T-cell (primary cell): ENCODE measurements at regions not wholly inside any gene's neighbourhood (a gene's known extent, or its start where the extent isn't known, plus 50 kb on each side); places are given as distances from the start of the nearest gene placed in this dataset.
A peak's percentile ranks its signal among the peaks of the same experiment; 100 is the strongest.

Source experiments
- ATAC-seq, 4 experiments: fragments of 200-7000 bp in 3 of 4; fragments of 150-1000 bp in 1 of 4; cut with Tn5 transposase; replicated peaks in 1 of 4; 1 replicate in 3 of 4; 2 replicates in 1 of 4; pipeline ENCODE4 v1.10.0; 2021; ENCODE audit warnings: moderate library complexity in 3 of 4, mild to moderate bottlenecking in 2 of 4, moderate number of reproducible peaks in 1 of 4
- CTCF ChIA-PET, 2 donors: fragments of 300-600 bp; sonication (Branson Sonifier 250); formaldehyde crosslinking; loops; one replicate each; lab custom pipeline; 2022; ENCODE audit warnings: antibody characterized with exemption in 2 of 2; lab: Charles Lee
- POLR2A ChIA-PET, 2 donors: fragments of 300-600 bp; sonication (Branson Sonifier 250); formaldehyde crosslinking; loops; one replicate each; lab custom pipeline; 2022; ENCODE audit warnings: antibody characterized with exemption in 2 of 2; lab: Charles Lee
- DNase-seq, 35 experiments: peaks; one replicate each; pipeline versions ENCODE4 v3.0.0 to v3.0.0-alpha.2; 2013 to 2023
- H3K27ac ChIP-seq: one replicate; pipeline ENCODE4 v1.5.1; 2013; ENCODE audit warnings: low read length
- H3K27me3 ChIP-seq, 2 experiments: replicated peaks in 1 of 2; 1 replicate in 1 of 2; 2 replicates in 1 of 2; pipeline versions ENCODE4 v1.6.1 to v1.7.0; 2013; ENCODE audit warnings: low read length in 1 of 2, mixed read lengths in 1 of 2; ENCODE audit not compliant: control insufficient read depth in 2 of 2, insufficient read depth in 2 of 2; ENCODE audit errors: extremely low read depth in 1 of 2
- H3K36me3 ChIP-seq, 2 donors: 1 replicate in 1 of 2; 2 replicates in 1 of 2; pipeline versions ENCODE4 v1.6.1 to v1.7.0; 2013; ENCODE audit warnings: low read length in 1 of 2; ENCODE audit not compliant: control insufficient read depth in 2 of 2, insufficient read depth in 1 of 2; ENCODE audit errors: extremely low read depth in 1 of 2
- H3K4me1 ChIP-seq, 2 experiments: 1 replicate in 1 of 2; 2 replicates in 1 of 2; pipeline versions ENCODE4 v1.6.1 to v1.7.0; 2013; ENCODE audit warnings: low read length in 2 of 2, mixed read lengths in 1 of 2; ENCODE audit not compliant: insufficient read depth in 2 of 2, control insufficient read depth in 1 of 2; ENCODE audit errors: extremely low read depth in 1 of 2
- H3K4me3 ChIP-seq, 2 donors: 1 replicate in 1 of 2; 2 replicates in 1 of 2; pipeline versions ENCODE4 v1.5.1 to v1.7.0; 2013; ENCODE audit warnings: mild to moderate bottlenecking in 2 of 2, low read length in 1 of 2, moderate library complexity in 1 of 2; ENCODE audit not compliant: control insufficient read depth in 1 of 2; ENCODE audit errors: extremely low read depth in 1 of 2
- H3K9me3 ChIP-seq: 2 replicates; pipeline ENCODE4 v1.7.0; 2013
- H3K27ac Mint-ChIP-seq, 2 donors: one replicate each; pipeline ENCODE4 v1.8.0; 2020 to 2021; ENCODE audit warnings: mild to moderate bottlenecking in 2 of 2, mixed read lengths in 2 of 2
- H3K27me3 Mint-ChIP-seq, 2 donors: one replicate each; pipeline ENCODE4 v1.8.0; 2021 to 2022; ENCODE audit warnings: mixed read lengths in 2 of 2
- H3K36me3 Mint-ChIP-seq: one replicate; pipeline ENCODE4 v1.8.0; 2021; ENCODE audit warnings: mixed read lengths
- H3K4me1 Mint-ChIP-seq, 3 donors: one replicate each; pipeline ENCODE4 v1.8.0; 2020 to 2022; ENCODE audit warnings: mixed read lengths in 3 of 3, mild to moderate bottlenecking in 1 of 3
- H3K4me3 Mint-ChIP-seq, 3 donors: one replicate each; pipeline ENCODE4 v1.8.0; 2020 to 2022; ENCODE audit warnings: mild to moderate bottlenecking in 3 of 3, mixed read lengths in 3 of 3, moderate library complexity in 3 of 3
- H3K9me3 Mint-ChIP-seq, 3 donors: one replicate each; pipeline ENCODE4 v1.8.0; 2020 to 2022; ENCODE audit warnings: mixed read lengths in 3 of 3
- WGBS: methylation state at CpG from one replicate; pipeline ENCODE4 v1.1.5; 2013; ENCODE audit warnings: missing lambda C conversion rate; ENCODE audit not compliant: insufficient coverage; 5-methylcytosine and 5-hydroxymethylcytosine counted together

DNA sequence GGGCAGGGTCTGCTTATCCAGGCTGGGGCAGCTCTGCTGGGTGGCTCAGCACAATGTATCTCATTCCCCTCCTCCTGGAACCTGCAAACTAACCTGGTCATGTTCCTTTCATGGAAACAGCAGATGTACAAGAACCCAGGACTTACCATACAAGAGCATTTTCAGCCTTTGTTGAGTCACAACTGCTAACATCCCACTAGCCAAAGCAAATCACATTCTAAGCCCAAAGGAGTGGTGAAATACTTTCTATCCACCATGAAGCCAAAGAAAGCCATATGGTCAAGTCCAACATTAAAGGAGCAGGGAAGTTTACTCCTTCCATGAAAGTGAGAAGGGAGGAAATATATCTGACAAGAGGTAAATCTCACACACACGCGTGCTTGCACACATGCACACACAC is 163.0 kb downstream of the IRS1 start:
- no peak for ATAC-seq
- POLR2A ChIA-PET, result no interaction called here
- no peaks in the 10 kb centered on the region for H3K36me3 Mint-ChIP-seq
- Histone ChIP-seq H3K9me3 (no peaks in the 10 kb centered on the region), H3K27me3 (peaks cover 0 to 5% of the 10 kb centered on the region in 2 experiments), H3K4me1 (no peaks in the 10 kb centered on the region), H3K4me3 (no peak overlapping the region), H3K36me3 (no peaks in the 10 kb centered on the region), H3K27ac (no peak overlapping the region)
- H3K27ac Mint-ChIP-seq, result no peak overlapping the region
- H3K27me3 Mint-ChIP-seq, result peaks cover 0 to under 1% of the 10 kb centered on the region in 2 donors
- H3K9me3 Mint-ChIP-seq, result peaks cover 0 to 10% (median 7%) of the 10 kb centered on the region in 3 donors
- CTCF ChIA-PET, result no interaction called here
- no CpG with 5 or more reads among the region's 2 CpGs for WGBS
- no peak for DNase-seq
- H3K4me1 Mint-ChIP-seq, result no peaks in the 10 kb centered on the region
- no peak overlapping the region for H3K4me3 Mint-ChIP-seq

- ChIA-PET POLR2A (no interaction called here), CTCF (no interaction called here)
- DNase-seq (no peak), ATAC-seq (no peak)
- no peak overlapping the region for H3K4me3 Mint-ChIP-seq
- Histone ChIP-seq H3K4me1 (no peaks in the 10 kb centered on the region), H3K9me3 (no peaks in the 10 kb centered on the region), H3K4me3 (no peak overlapping the region), H3K27me3 (peaks cover 0 to 2% of the 10 kb centered on the region in 2 experiments), H3K27ac (no peak overlapping the region), H3K36me3 (no peaks in the 10 kb centered on the region)
- H3K4me1 Mint-ChIP-seq, result no peaks in the 10 kb centered on the region
- peaks cover 2 to 3% of the 10 kb centered on the region in 2 donors for H3K27me3 Mint-ChIP-seq
- 29% methylated on average over 1 of the region's 4 CpGs for WGBS
- H3K27ac Mint-ChIP-seq, result no peak overlapping the region
- H3K9me3 Mint-ChIP-seq, result peaks cover 0 to 5% (median 0%) of the 10 kb centered on the region in 3 donors
- no peaks in the 10 kb centered on the region for H3K36me3 Mint-ChIP-seq
These were observed 164.5 kb downstream of the IRS1 start for GRCh38 chr2:226634943-226635604.

DNA sequence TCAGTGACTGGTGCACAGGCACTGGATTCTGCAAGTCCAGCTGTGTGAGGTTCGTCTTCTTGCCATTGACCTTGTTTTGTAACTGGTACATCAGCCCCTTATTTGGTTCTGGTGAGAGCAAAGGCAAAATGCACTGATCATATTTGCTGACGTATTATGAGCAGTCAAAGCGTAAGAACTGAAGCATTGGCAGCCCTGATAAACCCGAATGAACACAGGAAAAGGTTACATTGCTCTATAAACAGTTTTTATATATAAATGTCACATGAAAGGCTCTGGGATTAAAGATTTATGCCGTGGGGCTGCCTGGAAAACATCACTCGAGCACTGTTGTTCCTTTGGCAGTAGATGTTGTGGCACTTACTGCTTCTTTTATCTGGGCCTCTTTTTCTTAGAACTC is 167.9 kb downstream of the IRS1 start:
- Histone ChIP-seq H3K4me3 (no peak overlapping the region), H3K27ac (no peak overlapping the region), H3K36me3 (no peaks in the 10 kb centered on the region), H3K27me3 (no peaks in the 10 kb centered on the region), H3K4me1 (no peaks in the 10 kb centered on the region), H3K9me3 (no peaks in the 10 kb centered on the region)
- Mint-ChIP-seq H3K27ac (no peak overlapping the region), H3K27me3 (peaks cover 2 to 3% of the 10 kb centered on the region in 2 donors), H3K4me3 (no peak overlapping the region), H3K36me3 (no peaks in the 10 kb centered on the region), H3K9me3 (no peaks in the 10 kb centered on the region), H3K4me1 (no peaks in the 10 kb centered on the region)
- CTCF ChIA-PET, result no interaction called here
- WGBS, result 67% methylated on average over 1 of the region's 6 CpGs
- peak in 1 of 4 experiments; percentile 43 for ATAC-seq
- no peak for DNase-seq
- POLR2A ChIA-PET, result no interaction called here

GRCh38 chr2:226631187-226631586 is 168.4 kb downstream of the IRS1 start:
- H3K4me1 Mint-ChIP-seq, result no peaks in the 10 kb centered on the region
- POLR2A ChIA-PET, result no interaction called here
- no peaks in the 10 kb centered on the region for H3K4me1 ChIP-seq
- H3K9me3 Mint-ChIP-seq, result no peaks in the 10 kb centered on the region
- CTCF ChIA-PET, result no interaction called here
- H3K4me3 Mint-ChIP-seq, result no peak overlapping the region
- H3K27ac Mint-ChIP-seq, result peak overlapping the region in 1 of 2 donors; percentile 17
- H3K27me3 ChIP-seq, result no peaks in the 10 kb centered on the region
- H3K36me3 Mint-ChIP-seq, result no peaks in the 10 kb centered on the region
- H3K9me3 ChIP-seq, result no peaks in the 10 kb centered on the region
- no peak for ATAC-seq
- no peak for DNase-seq
- H3K27ac ChIP-seq, result no peak overlapping the region
- no peaks in the 10 kb centered on the region for H3K36me3 ChIP-seq
- peaks cover 2 to 3% of the 10 kb centered on the region in 2 donors for H3K27me3 Mint-ChIP-seq
- H3K4me3 ChIP-seq, result no peak overlapping the region
- WGBS, result no CpG with 5 or more reads among the region's 3 CpGs

GRCh38 chr2:226625946-226626345 is 173.7 kb downstream of the IRS1 start:
- no peak overlapping the region for H3K27ac Mint-ChIP-seq
- no peaks in the 10 kb centered on the region for H3K9me3 Mint-ChIP-seq
- Histone ChIP-seq H3K36me3 (no peaks in the 10 kb centered on the region), H3K4me3 (no peak overlapping the region), H3K4me1 (no peaks in the 10 kb centered on the region), H3K27me3 (no peaks in the 10 kb centered on the region), H3K9me3 (no peaks in the 10 kb centered on the region), H3K27ac (no peak overlapping the region)
- no peaks in the 10 kb centered on the region for H3K4me1 Mint-ChIP-seq
- ChIA-PET POLR2A (interaction anchor here in 1 of 2 donors (0.6 kb wide), 1 partner anchor 306 kb away, joined by 3 read pairs; no protein-coding TSS in a partner anchor), CTCF (no interaction called here)
- H3K4me3 Mint-ChIP-seq, result no peak overlapping the region
- peaks cover 2 to 3% of the 10 kb centered on the region in 2 donors for H3K27me3 Mint-ChIP-seq
- DNase-seq (no peak), ATAC-seq (no peak)
- no peaks in the 10 kb centered on the region for H3K36me3 Mint-ChIP-seq
- 80% methylated on average over 1 of the region's 2 CpGs for WGBS

GRCh38 chr2:226623587-226624368 is 175.8 kb downstream of the IRS1 start:
- Mint-ChIP-seq H3K9me3 (no peaks in the 10 kb centered on the region), H3K4me3 (no peak overlapping the region), H3K36me3 (no peaks in the 10 kb centered on the region), H3K27ac (no peak overlapping the region), H3K4me1 (no peaks in the 10 kb centered on the region), H3K27me3 (peaks cover 0 to 14% of the 10 kb centered on the region in 2 donors)
- ChIA-PET POLR2A (interaction anchor here in 1 of 2 donors (0.5 kb wide), 1 partner anchor 111 kb away, joined by 3 read pairs; no protein-coding TSS in a partner anchor), CTCF (no interaction called here)
- no peaks in the 10 kb centered on the region for H3K36me3 ChIP-seq
- peaks cover 0 to 2% of the 10 kb centered on the region in 2 experiments for H3K27me3 ChIP-seq
- H3K27ac ChIP-seq, result no peak overlapping the region
- DNase-seq (no peak), ATAC-seq (no peak)
- H3K4me1 ChIP-seq, result no peaks in the 10 kb centered on the region
- no CpG with 5 or more reads among the region's 13 CpGs for WGBS
- no peak overlapping the region for H3K4me3 ChIP-seq
- no peaks in the 10 kb centered on the region for H3K9me3 ChIP-seq
